Activated B cell treated with CpG ODN at 0.5 μM for 24 hours (primary cell): ENCODE measurements at regions not wholly inside any gene's neighbourhood (a gene's known extent, or its start where the extent isn't known, plus 50 kb on each side); places are given as distances from the start of the nearest gene placed in this dataset.

Experiments used
- ATAC-seq: fragments of 200-7000 bp; cut with Tn5 transposase; one replicate; pipeline ENCODE4 v1.10.0; 2021; ENCODE audit warnings: low read depth, mild to moderate bottlenecking, moderate library complexity
- CTCF ChIA-PET: fragments of 350-600 bp; sonication (Branson Sonifier 250); formaldehyde crosslinking; loops from one replicate; lab custom pipeline; 2021; ENCODE audit warnings: antibody characterized with exemption; lab: Charles Lee
- POLR2A ChIA-PET: fragments of 350-600 bp; sonication (Branson Sonifier 250); formaldehyde crosslinking; loops from one replicate; lab custom pipeline; 2021; ENCODE audit warnings: antibody characterized with exemption; lab: Charles Lee
- DNase-seq: peaks from one replicate; pipeline ENCODE4 v3.0.0; 2022
- H3K27ac Mint-ChIP-seq: one replicate; pipeline ENCODE4 v1.8.0; 2020; ENCODE audit warnings: mixed read lengths
- H3K27me3 Mint-ChIP-seq: one replicate; pipeline ENCODE4 v1.8.0; 2021; ENCODE audit warnings: mixed read lengths
- H3K36me3 Mint-ChIP-seq: one replicate; pipeline ENCODE4 v1.8.0; 2021; ENCODE audit warnings: low read depth, mixed read lengths
- H3K4me1 Mint-ChIP-seq: one replicate; pipeline ENCODE4 v1.8.0; 2021; ENCODE audit warnings: mixed read lengths
- H3K4me3 Mint-ChIP-seq: one replicate; pipeline ENCODE4 v1.8.0; 2020; ENCODE audit warnings: mild to moderate bottlenecking, mixed read lengths
- H3K9me3 Mint-ChIP-seq: one replicate; pipeline ENCODE4 v1.8.0; 2020; ENCODE audit warnings: mixed read lengths
- intact Hi-C: fragments of 100-400 bp; cut with micrococcal nuclease; formaldehyde crosslinking; loops from one replicate; pipeline ENCODE4 v1.15.1; 2024
- TF ChIP-seq, protein P1 (sequence below): fragments of 200-600 bp; IDR thresholded peaks from one replicate; pipeline ENCODE4 v1.8.0; 2022; ENCODE audit warnings: antibody characterized with exemption, mild to moderate bottlenecking

DNA sequence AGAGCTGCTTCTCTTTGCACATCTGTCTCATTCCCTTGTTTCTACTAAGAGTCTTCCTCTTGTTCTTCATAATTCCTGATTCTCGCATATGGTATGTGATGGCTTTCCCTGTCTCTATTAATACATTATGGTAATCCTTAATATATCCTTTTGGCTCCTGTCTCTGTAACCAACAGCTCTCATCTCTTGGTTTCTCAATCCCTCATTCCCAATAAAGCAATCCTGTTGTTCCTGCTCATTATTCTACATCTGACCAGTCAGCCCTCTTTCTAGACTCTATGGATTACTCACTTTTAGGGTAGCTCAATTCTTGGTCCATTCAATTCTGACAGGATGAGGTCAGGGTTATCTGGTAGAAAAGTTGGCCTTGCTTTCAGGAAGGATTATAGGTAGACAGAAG is 349.9 kb downstream of the LRIG3 start:
- intact Hi-C loops = no loop called here
- TF ChIP-seq, protein P1, sequence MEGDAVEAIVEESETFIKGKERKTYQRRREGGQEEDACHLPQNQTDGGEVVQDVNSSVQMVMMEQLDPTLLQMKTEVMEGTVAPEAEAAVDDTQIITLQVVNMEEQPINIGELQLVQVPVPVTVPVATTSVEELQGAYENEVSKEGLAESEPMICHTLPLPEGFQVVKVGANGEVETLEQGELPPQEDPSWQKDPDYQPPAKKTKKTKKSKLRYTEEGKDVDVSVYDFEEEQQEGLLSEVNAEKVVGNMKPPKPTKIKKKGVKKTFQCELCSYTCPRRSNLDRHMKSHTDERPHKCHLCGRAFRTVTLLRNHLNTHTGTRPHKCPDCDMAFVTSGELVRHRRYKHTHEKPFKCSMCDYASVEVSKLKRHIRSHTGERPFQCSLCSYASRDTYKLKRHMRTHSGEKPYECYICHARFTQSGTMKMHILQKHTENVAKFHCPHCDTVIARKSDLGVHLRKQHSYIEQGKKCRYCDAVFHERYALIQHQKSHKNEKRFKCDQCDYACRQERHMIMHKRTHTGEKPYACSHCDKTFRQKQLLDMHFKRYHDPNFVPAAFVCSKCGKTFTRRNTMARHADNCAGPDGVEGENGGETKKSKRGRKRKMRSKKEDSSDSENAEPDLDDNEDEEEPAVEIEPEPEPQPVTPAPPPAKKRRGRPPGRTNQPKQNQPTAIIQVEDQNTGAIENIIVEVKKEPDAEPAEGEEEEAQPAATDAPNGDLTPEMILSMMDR = no peak
- DNase-seq (no peak), ATAC-seq (no peak)
- H3K36me3 Mint-ChIP-seq = no peaks in the 10 kb centered on the region
- CTCF ChIA-PET = interaction anchor here (1.1 kb wide), 1 partner anchor 12 kb away, joined by 3 read pairs; no protein-coding TSS in a partner anchor
- no peaks in the 10 kb centered on the region for H3K27me3 Mint-ChIP-seq
- H3K9me3 Mint-ChIP-seq = no peaks in the 10 kb centered on the region
- H3K4me3 Mint-ChIP-seq = no peak overlapping the region
- no peak overlapping the region for H3K27ac Mint-ChIP-seq
- no peaks in the 10 kb centered on the region for H3K4me1 Mint-ChIP-seq
- POLR2A ChIA-PET = no interaction called here

DNA sequence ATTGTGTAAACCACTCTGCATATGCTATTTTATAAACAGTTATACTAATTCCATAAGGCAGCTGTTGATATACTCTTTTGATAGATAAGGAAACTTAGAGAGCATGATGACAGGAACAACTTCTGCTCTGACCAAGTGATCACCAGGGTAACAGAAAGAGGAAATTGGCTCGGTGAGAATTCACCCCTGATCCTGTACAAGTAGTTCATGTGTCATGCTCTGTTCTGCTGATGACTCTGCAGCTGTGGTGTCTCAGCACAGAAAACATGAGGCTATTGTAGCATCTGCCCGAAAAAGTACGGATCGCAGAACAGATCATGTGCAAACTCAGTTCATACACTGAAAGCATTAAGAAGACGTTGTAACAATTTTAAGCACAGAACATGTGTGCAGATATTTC is 345.0 kb downstream of the LRIG3 start:
- CTCF ChIA-PET = no interaction called here
- no peak overlapping the region for H3K4me3 Mint-ChIP-seq
- no peaks in the 10 kb centered on the region for H3K27me3 Mint-ChIP-seq
- intact Hi-C loops = no loop called here
- DNase-seq (no peak), ATAC-seq (no peak)
- H3K36me3 Mint-ChIP-seq = no peaks in the 10 kb centered on the region
- TF ChIP-seq, protein P1 = no peak
- POLR2A ChIA-PET = no interaction called here
- no peak overlapping the region for H3K27ac Mint-ChIP-seq
- no peaks in the 10 kb centered on the region for H3K4me1 Mint-ChIP-seq
- no peaks in the 10 kb centered on the region for H3K9me3 Mint-ChIP-seq

DNA sequence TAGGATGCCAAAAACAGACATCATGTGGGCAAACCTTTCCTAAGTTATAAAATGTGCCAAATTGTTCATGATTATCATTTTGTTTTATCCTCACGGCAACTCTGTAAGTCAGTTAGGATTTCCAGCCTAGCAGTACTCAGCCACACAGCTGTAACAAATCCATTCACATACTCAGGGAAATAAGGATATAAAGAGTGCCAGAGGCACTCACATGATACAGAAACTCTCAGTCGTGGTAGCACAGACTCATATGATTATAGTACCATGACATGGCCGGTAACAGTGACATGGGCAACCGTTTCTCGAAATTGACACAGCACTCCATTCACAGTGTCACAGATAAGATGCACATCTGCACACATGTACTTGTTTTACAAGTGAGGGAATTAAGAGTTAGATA is 344.2 kb downstream of the LRIG3 start:
- Mint-ChIP-seq H3K9me3 (no peaks in the 10 kb centered on the region), H3K27me3 (no peaks in the 10 kb centered on the region), H3K4me3 (no peak overlapping the region), H3K4me1 (no peaks in the 10 kb centered on the region), H3K36me3 (no peaks in the 10 kb centered on the region), H3K27ac (no peak overlapping the region)
- TF ChIP-seq, protein P1 = no peak
- POLR2A ChIA-PET = no interaction called here
- CTCF ChIA-PET = no interaction called here
- ATAC-seq (no peak), DNase-seq (no peak)
- intact Hi-C loops = no loop called here

DNA sequence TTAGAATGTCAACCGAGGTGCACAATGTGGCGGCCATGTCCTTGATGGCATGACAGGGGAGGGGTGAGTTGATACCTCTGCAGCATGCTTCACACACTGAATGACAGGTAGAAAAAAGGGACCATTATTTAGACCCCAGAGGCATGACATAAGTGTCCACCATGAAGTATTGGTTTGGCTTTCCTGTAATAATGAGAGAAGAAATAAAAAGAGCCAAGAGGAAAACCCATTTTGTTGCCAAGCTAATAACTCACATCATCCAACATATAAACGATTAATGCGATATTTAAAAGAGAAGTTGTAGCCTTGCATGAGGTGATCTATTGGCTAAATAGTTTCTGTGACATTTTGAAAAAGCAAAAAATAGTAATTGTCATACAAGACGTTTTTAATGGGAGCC is 343.4 kb downstream of the LRIG3 start:
- H3K9me3 Mint-ChIP-seq = no peaks in the 10 kb centered on the region
- DNase-seq (no peak), ATAC-seq (no peak)
- intact Hi-C loops = no loop called here
- H3K27ac Mint-ChIP-seq = no peak overlapping the region
- no peak overlapping the region for H3K4me3 Mint-ChIP-seq
- ChIA-PET CTCF (no interaction called here), POLR2A (no interaction called here)
- no peaks in the 10 kb centered on the region for H3K27me3 Mint-ChIP-seq
- H3K4me1 Mint-ChIP-seq = no peaks in the 10 kb centered on the region
- no peaks in the 10 kb centered on the region for H3K36me3 Mint-ChIP-seq
- TF ChIP-seq, protein P1 = no peak

DNA sequence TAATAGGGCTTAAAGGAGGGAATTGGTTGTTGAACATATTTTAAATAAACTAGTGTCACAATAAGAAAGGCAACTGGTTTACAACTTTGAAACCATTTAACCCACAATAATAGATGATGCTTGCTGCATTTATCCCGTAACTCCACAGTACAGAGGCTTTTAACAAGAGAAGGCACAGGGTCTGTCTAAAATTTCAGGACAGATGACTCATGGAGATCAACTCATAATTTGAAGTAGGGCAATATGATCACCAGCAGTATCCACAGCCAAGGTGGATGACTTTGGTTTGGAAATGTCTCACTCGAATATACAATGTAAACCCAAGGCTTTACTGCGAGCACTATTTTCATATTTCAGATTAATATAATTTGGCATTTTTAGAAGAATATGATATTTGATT is 340.2 kb downstream of the LRIG3 start:
- intact Hi-C loops = no loop called here
- Mint-ChIP-seq H3K9me3 (no peaks in the 10 kb centered on the region), H3K4me1 (no peaks in the 10 kb centered on the region), H3K27me3 (no peaks in the 10 kb centered on the region), H3K27ac (no peak overlapping the region), H3K4me3 (no peak overlapping the region), H3K36me3 (no peaks in the 10 kb centered on the region)
- ATAC-seq = no peak
- TF ChIP-seq, protein P1 = no peak
- ChIA-PET CTCF (no interaction called here), POLR2A (no interaction called here)
- DNase-seq = no peak
